Hematopoietic multipotent progenitor cell (in vitro differentiated cells): ENCODE measurements at regions not wholly inside any gene's neighbourhood (a gene's known extent, or its start where the extent isn't known, plus 50 kb on each side); places are given as distances from the start of the nearest gene placed in this dataset.
"Not testable (repeated sequence)": the region's sequence is repeated elsewhere in the genome, so short reads cannot be mapped to it uniquely, and the experiment has no call there.

Source experiments
- DNase-seq, 3 donors: peaks; one replicate each; pipeline ENCODE4 v3.0.0-alpha.2; 2011 to 2015; ENCODE audit warnings: low read depth in 2 of 3, low spot score in 2 of 3

DNA sequence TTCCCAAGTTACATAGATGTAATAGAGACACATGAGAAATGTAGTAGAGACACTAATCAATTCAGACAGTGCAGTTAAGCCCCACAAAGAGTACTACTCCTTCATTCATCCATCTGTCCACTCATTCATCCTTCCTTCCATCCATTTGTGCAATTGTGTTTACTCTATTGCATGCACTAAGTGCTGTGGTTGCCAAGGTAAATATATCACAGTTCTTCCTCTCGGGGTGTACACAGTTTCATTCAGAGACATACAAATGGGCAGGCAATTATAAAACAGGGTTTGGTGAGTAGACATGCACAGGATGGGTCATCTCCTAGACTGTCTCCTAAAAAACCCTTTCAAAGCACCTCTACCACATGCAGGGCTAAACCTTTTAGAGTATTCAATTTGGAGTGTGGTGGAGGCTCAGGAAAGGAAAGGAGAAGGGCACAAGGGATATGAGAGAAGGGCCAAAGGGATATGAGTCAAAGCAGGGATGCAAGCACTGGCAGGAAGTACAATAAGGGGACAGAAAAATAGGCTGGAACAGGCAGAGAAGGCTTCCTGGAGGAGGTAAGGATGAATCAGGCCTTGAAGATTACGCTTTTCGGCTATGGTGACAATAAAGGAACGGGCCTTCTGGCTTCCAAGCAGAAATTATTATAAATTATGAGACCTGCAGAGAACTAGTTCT, 153.6 kb upstream of the VKORC1L1 start:
- not testable (repeated sequence) for DNase-seq

- DNase-seq = peak; percentile 43 to 62 (median 50)
Observed at GRCh38 chr7:65722361-65722792, 150.5 kb upstream of the VKORC1L1 start.

DNA sequence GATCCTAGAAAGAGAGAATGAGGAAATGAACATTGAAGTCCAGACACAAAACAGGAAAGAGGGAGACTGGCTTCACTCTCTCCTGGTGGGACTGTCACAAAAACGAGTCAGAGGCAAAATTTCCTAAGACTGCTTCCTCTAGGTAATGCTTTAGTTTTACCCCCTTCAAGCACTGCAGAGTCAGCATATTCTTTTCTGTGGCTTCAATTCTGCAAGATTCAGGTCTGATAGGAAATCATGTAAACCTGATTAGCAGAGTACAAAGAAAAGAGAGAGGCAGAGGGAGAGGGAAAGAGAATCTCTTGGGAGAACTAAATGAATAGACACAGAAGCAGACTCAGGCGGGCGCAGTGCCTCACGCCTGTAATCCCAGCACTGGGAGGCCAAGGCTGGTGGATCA, 145.7 kb upstream of the VKORC1L1 start:
- DNase-seq = not testable (repeated sequence)

DNA sequence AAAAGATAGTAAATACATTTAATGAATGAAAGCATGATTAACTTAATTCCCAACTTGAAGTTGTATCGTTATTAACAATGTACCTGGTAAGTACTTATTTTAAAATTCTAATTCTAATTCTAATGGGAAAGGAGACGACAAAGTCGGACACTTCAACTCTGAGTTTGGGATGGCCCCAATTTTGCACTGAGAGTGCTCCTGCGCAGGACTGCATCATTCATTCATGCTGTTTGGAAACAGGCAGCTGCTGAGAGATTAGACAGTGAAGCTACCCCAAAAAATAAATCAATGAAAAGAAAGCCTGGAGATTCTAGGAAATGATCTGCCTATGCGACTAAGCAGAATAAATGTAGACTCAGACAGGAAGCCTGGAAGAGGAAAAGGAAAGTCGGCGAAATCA, 141.7 kb upstream of the VKORC1L1 start:
- DNase-seq = no peak

- peak in 2 of 3 donors; percentile 31 to 47 for DNase-seq
Observed at GRCh38 chr7:65731562-65732035, 141.3 kb upstream of the VKORC1L1 start.

- DNase-seq = no peak
Observed at GRCh38 chr7:65744406-65744805, 128.5 kb upstream of the VKORC1L1 start.

GRCh38 chr7:65746398-65746669, 126.5 kb upstream of the VKORC1L1 start:
- no peak for DNase-seq

DNA sequence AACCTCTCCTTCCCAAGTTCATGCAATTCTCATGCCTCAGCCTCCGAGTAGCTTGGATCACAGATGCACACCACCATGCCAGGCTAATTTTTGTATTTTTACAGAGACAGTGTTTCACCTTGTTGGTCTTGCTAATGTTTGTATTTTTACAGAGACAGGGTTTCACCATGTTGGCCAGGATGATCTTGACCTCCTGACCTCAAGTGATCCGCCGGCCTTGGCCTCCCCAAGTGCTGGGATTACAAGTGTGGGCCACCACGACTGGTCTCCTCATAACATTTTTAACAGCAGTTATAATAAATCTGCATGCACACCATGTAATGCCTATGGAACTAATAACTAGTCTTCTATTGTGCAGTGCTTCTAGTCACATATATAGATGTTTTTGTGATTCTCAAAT, 123.8 kb upstream of the VKORC1L1 start:
- DNase-seq = no peak

DNA sequence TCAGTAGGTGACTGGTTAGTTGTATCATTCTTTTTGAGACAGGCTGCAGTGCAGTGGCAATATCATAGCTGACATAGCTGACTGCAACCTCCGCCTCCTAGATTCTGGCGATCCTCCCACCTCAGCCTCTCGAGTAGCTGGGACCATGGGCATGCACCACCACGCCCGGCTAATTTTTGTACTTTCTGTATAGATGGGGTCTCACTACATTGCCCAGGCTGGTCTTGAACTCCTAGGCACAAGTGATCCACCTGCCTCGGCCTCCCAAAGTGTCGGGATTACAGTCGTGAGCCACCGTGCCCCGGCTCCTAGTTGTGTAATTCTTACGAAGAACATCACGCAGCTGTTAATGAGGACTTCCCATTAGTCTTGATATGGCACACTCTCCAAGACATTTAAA, 123.4 kb upstream of the VKORC1L1 start:
- DNase-seq = no peak

- DNase-seq = peak; percentile 65 to 88 (median 86)
Observed at GRCh38 chr7:65750511-65751344, 122.1 kb upstream of the VKORC1L1 start.

- peak in 1 of 3 donors; percentile 35 for DNase-seq
Observed at GRCh38 chr7:65754070-65754469, 118.8 kb upstream of the VKORC1L1 start.

DNA sequence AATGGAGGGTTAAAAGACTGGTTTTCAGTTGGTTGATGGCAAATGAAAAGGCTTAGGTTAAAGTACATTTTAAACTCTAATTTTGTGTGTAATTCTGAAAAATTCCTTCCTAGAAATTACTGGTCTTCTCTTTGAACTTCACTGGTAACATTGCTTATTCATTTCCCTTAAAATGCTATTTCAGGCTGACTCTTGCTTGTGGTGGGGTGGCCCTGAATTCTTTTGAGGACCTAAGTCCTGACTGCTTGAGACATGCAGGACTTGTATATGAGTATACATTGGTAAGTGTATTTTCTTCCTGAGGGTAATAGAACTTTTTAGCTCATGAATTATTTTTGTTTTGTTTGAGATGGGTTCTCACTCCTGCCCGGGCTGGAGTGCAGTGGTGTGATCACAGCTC, 113.9 kb upstream of the VKORC1L1 start:
- DNase-seq = not testable (repeated sequence)

DNA sequence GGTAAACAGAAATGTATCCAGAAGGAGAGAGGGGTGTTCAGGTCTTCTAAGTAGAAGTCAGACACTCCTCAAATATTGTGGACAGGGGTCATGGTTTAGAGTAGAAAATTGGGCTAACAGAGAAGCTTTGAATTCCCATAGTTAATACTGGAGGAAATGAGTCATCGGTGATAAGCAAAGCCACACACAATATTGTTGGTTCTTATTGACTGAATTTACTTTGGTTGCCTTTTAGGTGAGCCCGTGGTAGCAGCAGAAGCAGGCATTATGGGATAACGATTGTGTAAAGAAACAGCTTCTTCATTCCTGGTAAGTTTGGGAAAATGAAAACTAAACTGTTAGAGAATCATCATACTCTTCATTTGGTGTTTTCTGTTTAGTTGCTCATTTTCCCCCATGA, 110.2 kb upstream of the VKORC1L1 start:
- not testable (repeated sequence) for DNase-seq

- not testable (repeated sequence) for DNase-seq
Observed at GRCh38 chr7:65763114-65763513, 109.8 kb upstream of the VKORC1L1 start.

DNA sequence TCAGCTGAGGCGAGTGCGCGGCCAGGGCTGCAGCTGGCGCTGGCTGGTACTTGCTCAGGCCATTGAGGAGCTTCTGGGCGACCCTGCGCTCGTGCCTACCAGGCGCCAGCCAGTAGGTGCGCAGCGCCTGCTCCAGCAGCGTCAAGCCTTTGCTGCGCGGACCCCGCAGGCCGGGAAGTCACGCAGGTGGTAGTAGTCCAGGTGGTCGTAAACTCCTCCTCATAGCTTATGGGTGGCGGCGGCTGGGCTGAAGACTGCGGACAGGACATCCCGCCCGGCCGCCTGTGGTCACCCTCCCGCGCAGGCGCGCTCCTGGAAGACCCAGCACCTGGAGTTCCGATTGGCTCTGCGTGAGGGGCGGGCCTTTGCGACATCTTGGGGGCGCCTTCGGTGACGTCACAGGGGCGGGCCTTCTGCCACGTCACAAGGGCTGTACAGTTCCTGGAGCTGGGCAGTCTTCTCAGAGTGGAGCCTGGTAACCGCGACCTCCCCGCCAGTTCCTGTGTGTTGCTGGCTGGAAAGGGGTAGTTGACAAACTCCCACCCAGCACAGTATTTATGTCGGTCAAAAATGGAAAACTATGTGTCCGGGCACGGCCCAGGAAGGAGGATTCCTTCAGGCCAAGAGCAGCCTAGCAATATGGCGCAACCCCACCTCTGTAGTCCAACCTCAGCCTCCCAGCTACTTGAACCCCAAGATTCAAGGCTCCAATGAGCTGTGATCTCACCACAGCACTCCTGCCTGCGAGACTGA, 102.2 kb upstream of the VKORC1L1 start:
- DNase-seq = peak; percentile 68 to 93 (median 90)

DNA sequence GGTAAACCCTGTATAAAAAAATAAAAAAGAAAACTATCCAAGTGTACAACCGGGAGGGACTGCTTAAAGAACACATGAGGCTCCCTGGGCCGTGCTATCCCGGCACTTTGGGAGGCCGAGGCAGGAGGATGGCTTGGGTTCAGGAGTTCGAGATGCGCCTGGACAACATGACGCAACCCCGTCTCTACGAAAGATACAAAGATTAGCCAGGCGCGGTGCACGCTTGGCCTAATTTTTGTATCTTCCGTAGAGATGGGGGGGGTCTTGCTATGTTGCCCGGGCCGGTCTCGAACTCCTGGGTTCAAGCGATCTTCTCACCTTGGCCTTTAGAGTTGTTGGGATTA, 101.7 kb upstream of the VKORC1L1 start:
- not testable (repeated sequence) for DNase-seq

DNA sequence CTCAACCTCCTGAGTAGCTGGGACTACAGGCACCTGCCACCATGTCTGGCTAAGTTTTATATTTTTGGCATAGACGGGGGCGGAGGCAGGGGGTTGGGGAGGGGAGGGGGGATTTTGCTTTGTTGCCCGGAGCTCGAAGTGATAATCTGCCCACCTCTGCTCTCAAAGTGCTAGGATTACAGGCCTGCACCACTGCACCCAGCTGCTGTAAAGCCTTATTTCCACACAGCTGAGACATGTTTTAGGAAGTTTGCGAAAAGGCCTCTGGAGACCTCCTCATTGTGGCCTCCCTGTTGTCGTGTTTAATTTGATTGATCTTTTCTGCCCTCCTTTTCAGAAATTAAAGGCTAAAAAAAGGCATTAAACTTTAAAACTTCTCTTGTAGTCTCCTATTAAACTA, 96.2 kb upstream of the VKORC1L1 start:
- not testable (repeated sequence) for DNase-seq

- DNase-seq = not testable (repeated sequence)
Observed at GRCh38 chr7:65789943-65790342, 82.9 kb upstream of the VKORC1L1 start.

DNA sequence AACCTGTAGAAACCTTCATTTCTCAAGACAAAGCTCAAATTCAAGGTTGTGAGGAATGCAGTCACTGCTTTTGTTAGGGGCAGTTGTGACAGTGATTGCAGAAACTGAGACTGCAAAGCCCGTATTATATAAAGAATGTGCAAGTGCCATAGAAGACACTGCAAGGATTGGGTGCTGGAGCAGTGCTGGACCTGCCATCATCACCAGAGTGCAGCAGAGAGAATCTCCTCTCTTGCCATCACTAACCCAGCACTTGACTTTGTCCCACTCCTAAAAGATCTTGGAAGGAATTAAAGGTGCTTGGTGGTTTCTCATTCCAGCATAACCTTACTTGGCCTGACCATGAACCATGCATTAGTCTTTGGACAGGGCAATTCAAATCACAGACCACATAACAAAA, 81.1 kb upstream of the VKORC1L1 start:
- DNase-seq = not testable (repeated sequence)

GRCh38 chr7:65792726-65793125, 80.1 kb upstream of the VKORC1L1 start:
- DNase-seq = not testable (repeated sequence)

GRCh38 chr7:65794671-65795391, 78.0 kb upstream of the VKORC1L1 start:
- not testable (repeated sequence) for DNase-seq
